ENCODE measurements at regions not wholly inside any gene's neighbourhood (a gene's known extent, or its start where the extent isn't known, plus 50 kb on each side); places are given as distances from the start of the nearest gene placed in this dataset.

DNA sequence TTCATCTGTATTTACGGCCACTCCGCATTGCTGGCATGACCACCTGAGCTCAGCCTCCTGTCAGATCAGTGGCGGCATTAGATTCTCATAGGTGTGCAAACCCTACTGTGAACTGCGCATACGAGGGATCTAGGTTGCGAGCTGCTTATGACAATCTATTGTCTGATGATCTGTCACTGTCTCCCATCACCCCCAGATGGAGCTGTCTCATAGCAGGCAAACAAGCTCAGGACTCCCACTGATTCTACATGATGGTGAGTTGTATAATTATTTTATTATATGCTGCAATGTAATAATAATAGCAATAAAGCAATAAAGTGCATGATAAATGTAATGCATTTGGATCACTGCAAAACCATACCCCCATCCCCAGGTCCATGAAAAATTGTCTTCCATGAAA, 1172.9 kb upstream of the AUTS2 start:
- no peak for TF ChIP-seq POLR2A (IDR thresholded peaks at IDR 0.05)
- no peak for TF ChIP-seq CTCF (IDR thresholded peaks at IDR 0.05)
